Right atrium auricular region (tissue), 2 donors: ENCODE measurements at regions not wholly inside any gene's neighbourhood (a gene's known extent, or its start where the extent isn't known, plus 50 kb on each side); places are given as distances from the start of the nearest gene placed in this dataset.

Experiments
- DNase-seq: peaks from one replicate; pipeline ENCODE4 v3.0.0-alpha.2; 2019; ENCODE audit warnings: low spot score
- H3K27ac ChIP-seq, 2 donors: fragments of 200-600 bp; sonication (generic); 1 replicate in 1 of 2; 2 replicates in 1 of 2; pipeline ENCODE4 v1.5.1; 2016 to 2019
- H3K27me3 ChIP-seq, 2 donors: fragments of 200-600 bp; sonication (generic); one replicate each; pipeline versions ENCODE4 v1.5.1 to v1.6.0; 2017 to 2019
- H3K36me3 ChIP-seq: fragments of 200-600 bp; sonication (generic); one replicate; pipeline ENCODE4 v1.5.1; 2016
- H3K4me1 ChIP-seq, 2 donors: fragments of 200-600 bp; sonication (generic); one replicate each; pipeline versions ENCODE4 v1.5.1 to v1.6.0; 2017 to 2019
- H3K4me3 ChIP-seq, 2 donors: fragments of 200-600 bp; sonication (generic); 1 replicate in 1 of 2; 2 replicates in 1 of 2; pipeline ENCODE4 v1.5.1; 2017 to 2019; ENCODE audit warnings: mild to moderate bottlenecking in 1 of 2, moderate library complexity in 1 of 2
- H3K9me3 ChIP-seq, 2 donors: fragments of 200-600 bp; sonication (generic); one replicate each; pipeline ENCODE4 v1.5.1; 2019
- TF ChIP-seq, protein P1 (sequence below), 2 donors: fragments of 200-600 bp; sonication (generic); IDR thresholded peaks; one replicate each; pipeline ENCODE4 v1.5.1; 2019; ENCODE audit warnings: antibody characterized with exemption in 2 of 2

DNA sequence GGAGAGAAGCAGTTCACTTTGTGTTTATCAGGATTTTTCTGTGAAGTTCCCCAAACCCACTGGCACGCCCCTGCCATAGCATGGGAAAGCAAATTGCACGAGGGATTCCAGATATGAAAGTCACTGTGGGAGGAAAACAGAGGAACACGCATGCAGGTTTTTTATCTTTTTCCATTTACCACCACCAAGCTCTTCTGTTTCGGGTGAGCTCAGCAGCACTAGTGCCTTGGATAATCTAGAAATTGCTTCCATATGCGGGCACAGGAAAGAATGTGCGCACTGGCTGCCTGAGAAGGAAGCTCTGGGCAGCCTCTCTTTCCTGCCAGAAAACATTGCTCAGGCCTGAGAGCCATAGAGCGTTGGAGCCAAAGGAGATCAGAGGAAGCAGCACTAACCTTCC lies 65.9 kb upstream of the WIPF1 start:
- Histone ChIP-seq H3K27me3 (no peaks in the 10 kb centered on the region), H3K27ac (peak overlapping the region; percentile 45 to 47), H3K9me3 (no peaks in the 10 kb centered on the region), H3K36me3 (no peaks in the 10 kb centered on the region), H3K4me1 (peaks cover 0 to 41% of the 10 kb centered on the region in 2 donors), H3K4me3 (no peak overlapping the region)
- TF ChIP-seq, protein P1, sequence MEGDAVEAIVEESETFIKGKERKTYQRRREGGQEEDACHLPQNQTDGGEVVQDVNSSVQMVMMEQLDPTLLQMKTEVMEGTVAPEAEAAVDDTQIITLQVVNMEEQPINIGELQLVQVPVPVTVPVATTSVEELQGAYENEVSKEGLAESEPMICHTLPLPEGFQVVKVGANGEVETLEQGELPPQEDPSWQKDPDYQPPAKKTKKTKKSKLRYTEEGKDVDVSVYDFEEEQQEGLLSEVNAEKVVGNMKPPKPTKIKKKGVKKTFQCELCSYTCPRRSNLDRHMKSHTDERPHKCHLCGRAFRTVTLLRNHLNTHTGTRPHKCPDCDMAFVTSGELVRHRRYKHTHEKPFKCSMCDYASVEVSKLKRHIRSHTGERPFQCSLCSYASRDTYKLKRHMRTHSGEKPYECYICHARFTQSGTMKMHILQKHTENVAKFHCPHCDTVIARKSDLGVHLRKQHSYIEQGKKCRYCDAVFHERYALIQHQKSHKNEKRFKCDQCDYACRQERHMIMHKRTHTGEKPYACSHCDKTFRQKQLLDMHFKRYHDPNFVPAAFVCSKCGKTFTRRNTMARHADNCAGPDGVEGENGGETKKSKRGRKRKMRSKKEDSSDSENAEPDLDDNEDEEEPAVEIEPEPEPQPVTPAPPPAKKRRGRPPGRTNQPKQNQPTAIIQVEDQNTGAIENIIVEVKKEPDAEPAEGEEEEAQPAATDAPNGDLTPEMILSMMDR (IDR thresholded peaks at IDR 0.05): no peak
- DNase-seq: no peak

DNA sequence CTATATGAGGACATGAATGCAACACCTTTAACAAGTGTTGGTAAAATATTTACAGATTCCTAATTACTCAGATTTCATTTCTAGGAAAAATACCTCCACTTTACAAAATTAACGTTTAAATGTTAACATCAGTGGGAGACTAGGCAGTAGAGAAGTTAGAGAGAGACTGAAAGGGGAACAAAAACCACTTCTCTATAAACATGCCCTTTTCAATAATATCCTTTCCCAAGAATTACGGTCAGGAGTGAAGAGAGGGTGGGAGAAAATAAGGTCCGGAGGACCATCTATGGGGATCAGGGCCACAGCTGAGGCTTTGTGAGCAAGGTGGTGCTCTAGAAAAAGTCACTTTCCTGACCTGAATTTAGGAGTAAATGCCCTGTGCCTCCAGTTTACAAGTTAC lies 65.3 kb upstream of the WIPF1 start:
- H3K27ac ChIP-seq: peak overlapping the region; percentile 45 to 47
- DNase-seq: no peak
- H3K27me3 ChIP-seq: no peaks in the 10 kb centered on the region
- H3K4me3 ChIP-seq: no peak overlapping the region
- H3K4me1 ChIP-seq: peaks cover 0 to 35% of the 10 kb centered on the region in 2 donors
- no peaks in the 10 kb centered on the region for H3K9me3 ChIP-seq
- no peaks in the 10 kb centered on the region for H3K36me3 ChIP-seq
- TF ChIP-seq, protein P1 (IDR thresholded peaks at IDR 0.05): no peak

DNA sequence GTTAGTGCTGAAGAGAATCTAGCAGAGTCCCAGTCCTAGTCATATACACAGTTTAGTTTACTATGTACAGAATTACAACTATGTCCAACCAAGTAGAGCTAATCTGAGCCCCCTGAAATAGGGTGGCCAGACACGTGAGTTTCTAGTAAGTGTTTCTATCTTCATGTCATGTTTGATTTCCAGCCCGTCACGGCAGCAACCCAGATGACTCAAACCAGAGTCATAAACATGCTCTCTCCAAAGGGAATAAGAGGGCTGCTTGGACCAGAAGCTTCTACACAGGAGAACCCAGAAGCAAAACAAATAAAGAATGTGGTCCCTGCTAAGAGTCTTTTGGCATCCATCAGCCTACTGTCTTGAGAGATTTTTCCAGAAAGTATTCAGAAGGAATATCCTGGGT lies 64.9 kb upstream of the WIPF1 start:
- H3K4me1 ChIP-seq: peaks cover 0 to 31% of the 10 kb centered on the region in 2 donors
- H3K27me3 ChIP-seq: no peaks in the 10 kb centered on the region
- H3K27ac ChIP-seq: peak overlapping the region in 1 of 2 donors; percentile 45
- H3K36me3 ChIP-seq: no peaks in the 10 kb centered on the region
- DNase-seq: no peak
- H3K4me3 ChIP-seq: no peak overlapping the region
- H3K9me3 ChIP-seq: no peaks in the 10 kb centered on the region
- TF ChIP-seq, protein P1 (IDR thresholded peaks at IDR 0.05): no peak

DNA sequence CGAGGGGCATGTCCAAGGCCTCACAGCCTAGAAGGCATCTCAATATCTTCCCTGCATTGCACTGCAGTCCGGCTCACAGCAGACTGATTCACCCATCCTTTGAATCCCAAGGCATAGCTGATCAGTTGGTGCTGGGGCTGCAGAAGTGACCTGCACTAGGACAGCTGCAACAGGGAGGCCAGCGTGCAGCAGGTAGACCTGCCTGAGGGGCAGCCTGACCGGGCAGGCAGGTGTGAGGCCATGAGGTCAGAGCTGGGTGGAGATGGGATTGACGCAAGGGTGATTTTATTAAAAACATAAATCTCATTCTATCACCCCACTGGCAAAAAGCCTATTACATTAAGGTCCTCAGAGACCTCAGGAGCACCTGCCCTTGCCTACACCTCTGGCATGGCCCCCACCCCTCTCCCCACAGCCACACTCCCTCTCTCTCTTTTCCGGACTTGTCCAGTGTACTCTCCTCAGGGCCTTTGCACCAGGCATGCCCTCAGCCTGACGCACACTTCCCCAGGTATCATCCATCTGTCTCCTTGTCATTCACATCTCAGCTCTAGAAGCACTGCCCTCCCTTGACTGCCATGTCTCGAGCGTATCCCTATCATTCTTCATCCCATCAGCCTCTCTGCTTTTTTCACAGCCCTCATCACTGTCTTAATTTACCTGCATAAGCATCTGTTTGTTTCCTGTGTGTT lies 63.5 kb upstream of the WIPF1 start:
- Histone ChIP-seq H3K27ac (no peak overlapping the region), H3K36me3 (no peaks in the 10 kb centered on the region), H3K4me1 (peaks cover 0 to 20% of the 10 kb centered on the region in 2 donors), H3K27me3 (no peaks in the 10 kb centered on the region), H3K9me3 (peaks cover 0 to 2% of the 10 kb centered on the region in 2 donors), H3K4me3 (no peak overlapping the region)
- TF ChIP-seq, protein P1 (IDR thresholded peaks at IDR 0.05): no peak
- no peak for DNase-seq

DNA sequence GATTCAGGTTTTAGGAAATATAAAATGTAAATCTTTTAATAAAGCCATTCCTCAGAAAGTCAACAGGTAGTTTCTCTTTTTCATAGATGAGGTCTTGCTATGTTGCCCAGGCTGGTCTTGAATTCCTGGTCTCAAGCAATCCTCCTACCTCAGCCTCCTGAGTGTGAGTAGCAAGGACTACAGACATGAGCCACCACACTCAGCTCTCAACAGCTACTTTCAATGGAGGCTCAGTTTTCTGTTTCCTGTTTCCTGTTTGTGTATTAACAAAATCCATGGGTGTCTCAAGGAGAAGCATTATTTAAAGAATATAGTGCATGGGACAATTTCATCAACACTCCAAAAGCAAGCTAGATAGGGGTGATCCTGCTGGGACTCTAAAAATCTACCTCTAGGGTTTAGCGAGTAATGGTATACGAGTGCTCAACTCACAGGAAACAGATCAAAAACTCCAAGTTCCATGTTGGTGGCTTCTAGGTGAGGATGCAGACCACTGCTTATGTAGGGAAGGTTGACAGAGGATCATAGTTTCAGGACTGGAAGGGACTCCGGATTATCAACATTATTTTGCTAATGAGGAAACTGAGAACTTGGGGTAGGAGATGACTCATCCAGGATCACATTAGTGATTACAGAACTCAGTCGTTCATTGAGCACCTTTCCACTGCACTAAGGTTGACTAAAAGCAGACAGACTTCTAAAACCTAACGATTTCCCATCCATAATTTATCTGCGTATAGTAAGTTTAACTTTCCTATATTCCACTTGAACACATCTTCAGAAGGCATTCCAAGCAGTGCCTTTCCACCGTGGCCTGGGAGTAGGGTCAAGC lies 61.7 kb upstream of the WIPF1 start:
- Histone ChIP-seq H3K27me3 (no peaks in the 10 kb centered on the region), H3K9me3 (peaks cover 0 to 7% of the 10 kb centered on the region in 2 donors), H3K27ac (no peak overlapping the region), H3K36me3 (no peaks in the 10 kb centered on the region), H3K4me3 (no peak overlapping the region), H3K4me1 (peaks cover 0 to 15% of the 10 kb centered on the region in 2 donors)
- no peak for DNase-seq
- TF ChIP-seq, protein P1 (IDR thresholded peaks at IDR 0.05): no peak
